ENCODE measurements at regions not wholly inside any gene's neighbourhood (a gene's known extent, or its start where the extent isn't known, plus 50 kb on each side); places are given as distances from the start of the nearest gene placed in this dataset.
"Not testable (repeated sequence)": the region's sequence is repeated elsewhere in the genome, so short reads cannot be mapped to it uniquely, and the experiment has no call there.

GRCh38 chr2:139674577-139674976 lies 894.4 kb upstream of the NXPH2 start:
- Histone ChIP-seq H3K36me3 (no peaks in the 10 kb centered on the region), H3K9me3 (no peaks in the 10 kb centered on the region), H3K27ac (no peak overlapping the region), H3K4me3 (no peak overlapping the region), H3K27me3 (no peaks in the 10 kb centered on the region), H3K4me1 (no peaks in the 10 kb centered on the region)
- TF ChIP-seq CTCF (IDR thresholded peaks at IDR 0.05), result no peak
- DNase-seq, result no peak
- intact Hi-C loops (cut with DNase I), result no loop called here
- no peak for ATAC-seq

GRCh38 chr2:139673447-139673846 lies 893.3 kb upstream of the NXPH2 start:
- H3K27me3 ChIP-seq; intact Hi-C loops (cut with DNase I); H3K9me3 ChIP-seq; H3K27ac ChIP-seq; H3K36me3 ChIP-seq; H3K4me3 ChIP-seq; H3K4me1 ChIP-seq; DNase-seq; ATAC-seq: not testable (repeated sequence)

DNA sequence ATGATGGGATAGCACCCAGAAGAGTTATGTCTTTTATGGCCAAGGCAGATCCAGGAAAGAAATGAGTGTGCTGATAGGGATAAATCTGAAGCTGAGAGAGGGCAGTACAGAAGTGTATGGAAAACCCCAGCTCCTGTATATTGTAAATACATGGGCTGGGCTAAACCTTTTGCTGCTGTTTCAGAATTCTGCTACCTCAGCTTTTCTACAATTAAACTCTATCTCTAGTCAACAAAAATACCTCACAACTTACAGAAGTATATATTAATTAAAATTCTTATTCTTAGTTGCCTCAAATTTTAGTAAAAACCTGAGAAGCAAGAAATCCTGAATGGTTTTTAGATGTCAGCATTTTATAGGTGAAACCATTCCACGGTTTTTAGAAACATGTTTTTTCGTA lies 889.5 kb upstream of the NXPH2 start:
- Histone ChIP-seq H3K27ac (no peak overlapping the region), H3K27me3 (no peaks in the 10 kb centered on the region), H3K36me3 (no peaks in the 10 kb centered on the region), H3K4me1 (no peaks in the 10 kb centered on the region), H3K9me3 (no peaks in the 10 kb centered on the region), H3K4me3 (no peak overlapping the region)
- DNase-seq (no peak), ATAC-seq (no peak)
- TF ChIP-seq CTCF (IDR thresholded peaks at IDR 0.05), result no peak
- intact Hi-C loops (cut with DNase I), result no loop called here

DNA sequence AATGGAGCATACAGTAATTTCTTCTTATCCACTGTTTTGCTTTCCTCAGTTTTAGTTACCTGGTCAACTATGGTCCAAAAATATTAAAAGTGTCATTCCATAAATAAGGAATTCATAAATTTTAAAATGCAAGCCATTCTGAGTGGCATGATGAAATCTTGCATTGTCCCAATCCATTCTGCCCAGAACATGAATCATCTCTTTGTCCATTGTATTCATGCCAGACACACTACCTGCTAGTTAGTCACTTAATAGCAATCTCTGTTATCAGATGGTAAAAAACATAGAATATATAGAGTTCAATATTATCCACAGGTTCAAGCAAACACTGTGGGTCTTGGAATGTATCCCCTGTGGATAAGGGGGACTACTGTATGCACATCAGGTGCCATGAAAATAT lies 872.2 kb upstream of the NXPH2 start:
- no peak overlapping the region for H3K27ac ChIP-seq
- DNase-seq (no peak), ATAC-seq (no peak)
- no peaks in the 10 kb centered on the region for H3K27me3 ChIP-seq
- intact Hi-C loops (cut with DNase I), result no loop called here
- H3K4me1 ChIP-seq, result no peaks in the 10 kb centered on the region
- no peaks in the 10 kb centered on the region for H3K36me3 ChIP-seq
- H3K9me3 ChIP-seq, result no peaks in the 10 kb centered on the region
- TF ChIP-seq CTCF (IDR thresholded peaks at IDR 0.05), result no peak
- no peak overlapping the region for H3K4me3 ChIP-seq

DNA sequence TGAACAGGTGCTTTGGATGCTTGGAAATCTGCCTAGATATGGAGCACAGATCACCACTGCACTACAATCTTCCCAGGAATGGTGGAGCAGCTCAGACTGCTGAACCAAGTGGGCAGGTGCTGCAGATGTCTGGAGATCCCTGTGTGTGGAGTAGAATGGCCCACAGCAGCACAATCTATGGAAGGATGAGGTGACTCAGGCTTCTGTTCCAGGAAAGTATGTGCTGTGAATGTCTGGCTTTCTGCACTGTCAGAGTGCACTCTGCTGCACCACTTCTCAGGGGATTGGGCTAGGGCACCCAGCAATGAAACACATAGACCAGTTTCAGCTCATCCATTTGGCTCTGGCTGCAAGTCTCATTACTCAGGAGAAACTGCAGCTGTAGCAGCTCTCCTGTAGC lies 865.4 kb upstream of the NXPH2 start:
- DNase-seq, result no peak
- no peak for TF ChIP-seq CTCF (IDR thresholded peaks at IDR 0.05)
- Histone ChIP-seq H3K27ac (no peak overlapping the region), H3K4me1 (no peaks in the 10 kb centered on the region), H3K4me3 (no peak overlapping the region), H3K9me3 (no peaks in the 10 kb centered on the region), H3K27me3 (no peaks in the 10 kb centered on the region), H3K36me3 (no peaks in the 10 kb centered on the region)
- ATAC-seq, result no peak
- intact Hi-C loops (cut with DNase I), result no loop called here

DNA sequence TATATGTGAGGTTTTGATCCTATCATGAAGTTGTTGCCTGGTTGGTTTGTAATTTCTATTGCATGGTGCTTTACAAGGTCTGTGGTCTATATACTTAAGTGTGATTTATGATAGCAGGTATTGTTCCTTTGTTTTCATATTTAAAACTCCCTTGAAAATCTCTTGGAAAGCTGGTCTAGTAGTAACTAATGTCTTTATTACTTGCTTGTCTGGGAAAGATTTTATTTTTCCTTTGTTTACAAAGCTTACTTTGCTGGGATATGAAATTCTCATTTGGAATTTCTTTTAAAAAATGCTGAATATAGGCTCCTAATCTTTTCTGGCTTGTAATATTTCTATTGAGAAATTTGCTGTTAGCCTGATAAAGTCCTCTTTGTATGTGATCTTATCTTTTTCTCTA lies 862.9 kb upstream of the NXPH2 start:
- no peak for TF ChIP-seq CTCF (IDR thresholded peaks at IDR 0.05)
- H3K36me3 ChIP-seq, result no peaks in the 10 kb centered on the region
- no peak overlapping the region for H3K27ac ChIP-seq
- H3K4me1 ChIP-seq, result no peaks in the 10 kb centered on the region
- DNase-seq (no peak), ATAC-seq (no peak)
- no peak overlapping the region for H3K4me3 ChIP-seq
- H3K27me3 ChIP-seq, result no peaks in the 10 kb centered on the region
- intact Hi-C loops (cut with DNase I), result no loop called here
- H3K9me3 ChIP-seq, result no peaks in the 10 kb centered on the region

All from upper lobe of right lung (tissue), 1 donor.